HG02571 (cell line): ENCODE measurements at regions not wholly inside any gene's neighbourhood (a gene's known extent, or its start where the extent isn't known, plus 50 kb on each side); places are given as distances from the start of the nearest gene placed in this dataset.
A peak's percentile ranks its signal among the peaks of the same experiment; 100 is the strongest.

Experiments
- ATAC-seq: cut with Tn5 transposase; IDR thresholded peaks from one replicate; pipeline ENCODE4 v1.9.1; 2021; ENCODE audit warnings: mild to moderate bottlenecking, moderate library complexity; ENCODE audit not compliant: unreplicated experiment

DNA sequence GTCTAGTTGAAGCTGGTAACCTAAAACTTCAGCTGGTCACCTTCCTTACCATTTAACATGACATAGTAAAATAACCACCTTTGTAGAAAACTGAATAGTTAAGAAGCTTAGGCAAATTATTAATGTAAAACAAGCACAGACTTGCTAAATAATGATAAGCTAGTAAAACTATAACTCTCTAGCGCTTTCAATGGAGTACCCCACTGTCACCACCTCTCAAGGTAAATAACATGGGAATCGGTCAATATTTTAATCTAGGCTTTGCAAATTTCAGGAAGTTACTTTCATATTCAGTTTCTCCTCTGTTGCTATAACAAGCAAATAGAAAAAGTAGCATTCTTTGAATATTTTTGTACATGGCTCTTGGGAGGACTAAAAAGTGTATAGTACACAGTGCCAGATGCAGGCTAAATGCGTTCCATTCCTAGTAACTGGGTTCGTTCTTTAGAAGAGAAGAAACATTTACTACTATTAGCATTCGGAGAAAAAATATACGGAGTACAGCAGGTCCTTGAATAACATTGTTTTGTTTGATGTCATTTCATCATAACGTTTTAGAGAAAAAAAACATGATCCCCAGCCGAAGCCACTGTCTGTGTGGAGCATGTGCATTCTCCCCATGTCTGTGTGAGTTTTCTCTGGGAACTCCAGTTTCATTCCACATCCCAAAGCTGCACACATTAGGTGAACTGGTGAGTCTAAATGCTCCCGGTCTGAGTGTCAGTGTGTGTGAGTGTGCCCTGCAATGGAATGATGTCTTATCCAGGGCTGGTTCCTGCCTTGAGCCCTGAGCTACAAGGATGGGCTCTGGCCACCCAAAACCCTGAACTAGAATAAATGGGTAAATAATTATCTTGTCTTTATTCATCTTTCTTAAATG, 52.5 kb downstream of the EPRS1 start:
- ATAC-seq, result no peak

DNA sequence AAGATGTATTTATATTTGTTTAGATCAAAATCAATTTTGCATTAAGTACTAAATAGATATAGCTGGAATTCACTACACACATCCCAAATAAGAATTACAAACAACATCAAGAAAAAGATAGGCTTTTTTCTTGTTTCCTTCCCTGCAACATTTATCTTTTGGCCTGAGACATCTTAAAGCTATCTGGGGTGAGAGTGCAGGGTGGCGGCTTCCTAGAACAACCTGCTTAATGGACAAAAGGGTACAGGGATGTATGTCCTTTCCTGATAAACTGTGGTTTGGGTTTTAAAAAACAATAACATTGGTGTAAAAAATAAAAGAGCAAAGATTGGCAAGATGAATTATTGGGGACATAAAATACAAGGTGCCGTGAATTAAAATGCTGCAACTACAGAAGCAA, 54.4 kb downstream of the EPRS1 start:
- ATAC-seq, result no peak

GRCh38 chr1:219991511-219991810, 54.8 kb downstream of the EPRS1 start:
- no peak for ATAC-seq

GRCh38 chr1:219990782-219991510, 55.4 kb downstream of the EPRS1 start:
- ATAC-seq, result no peak

DNA sequence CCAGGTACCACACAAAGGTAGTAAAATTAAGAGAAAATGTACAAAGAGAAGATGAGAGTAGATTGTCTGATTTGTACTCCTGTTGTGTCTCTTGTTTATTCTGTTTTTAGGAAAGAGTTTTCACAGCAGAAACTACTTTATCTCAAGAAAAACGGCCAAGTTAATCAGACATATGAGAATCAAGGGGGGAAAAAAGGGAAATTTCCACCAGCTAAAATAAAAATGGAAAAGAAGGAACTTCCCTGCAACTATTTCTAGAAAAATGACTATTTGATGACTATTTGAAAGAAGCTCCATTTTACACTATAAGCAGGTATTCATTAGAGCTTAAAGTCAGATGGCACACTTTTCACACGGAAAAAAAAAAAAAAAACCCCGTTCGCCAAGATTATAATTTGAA, 56.5 kb downstream of the EPRS1 start:
- no peak for ATAC-seq

DNA sequence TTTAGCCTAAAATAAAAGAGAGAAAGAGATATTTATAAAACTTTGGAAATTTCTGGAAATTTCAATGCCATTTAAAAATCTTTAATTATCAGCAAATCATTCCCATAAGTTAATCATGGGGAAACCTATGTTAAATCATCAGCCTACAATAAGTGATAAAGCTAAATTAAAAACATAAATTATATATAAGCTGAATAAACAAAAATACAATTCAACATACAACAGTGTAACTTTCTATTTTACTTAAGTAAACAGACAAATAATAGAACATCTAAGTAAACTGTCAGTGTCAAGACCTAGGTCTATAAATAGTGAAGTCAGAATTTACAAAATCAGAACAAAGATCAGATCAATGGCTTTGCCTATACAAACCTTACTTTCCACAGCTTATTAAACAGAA, 57.5 kb downstream of the EPRS1 start:
- no peak for ATAC-seq

- peak; percentile 64 for ATAC-seq
Observed at GRCh38 chr1:219988387-219988786, 57.9 kb downstream of the EPRS1 start.

DNA sequence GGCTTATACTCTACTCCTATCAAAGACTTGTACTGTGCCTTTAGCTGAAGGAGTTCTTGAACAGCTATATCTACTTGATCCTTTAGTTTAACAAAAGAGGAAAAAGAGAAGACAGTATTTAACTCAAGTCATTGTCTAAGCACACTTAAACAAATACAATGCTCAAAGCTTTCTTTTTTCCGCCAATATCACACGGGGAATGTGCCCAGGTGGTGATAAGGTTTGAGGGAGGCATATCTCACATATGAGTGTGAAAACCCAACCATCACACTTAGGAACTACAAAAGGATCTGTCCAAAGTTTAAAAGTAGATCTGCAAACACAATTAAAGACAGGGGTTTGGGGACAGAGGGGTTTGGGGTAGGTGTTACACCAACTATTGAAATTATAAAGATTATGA, 59.0 kb upstream of the SLC30A10 start:
- ATAC-seq, result no peak

DNA sequence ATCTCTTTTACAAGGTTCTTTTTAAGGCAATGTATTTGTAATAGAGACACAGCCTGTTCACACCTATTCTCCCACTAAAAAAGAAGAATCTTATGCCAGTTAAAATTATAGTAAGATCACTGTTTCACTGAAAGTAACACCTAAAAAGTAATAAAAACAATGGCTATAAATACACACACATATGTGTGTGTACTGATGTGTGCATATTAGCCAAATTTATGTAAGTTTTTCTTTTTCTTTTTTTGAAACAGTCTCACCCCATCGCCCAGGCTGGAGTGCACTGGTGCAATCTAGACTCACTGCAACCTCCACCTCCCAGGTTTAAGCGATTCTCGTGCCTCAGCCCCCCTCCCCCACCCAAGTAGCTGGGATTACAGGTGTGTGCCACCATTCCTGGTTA, 56.8 kb upstream of the SLC30A10 start:
- no peak for ATAC-seq
